NCI-H2171 treated with DMSO at 0.1 percent for 48 hours (cell line): ENCODE measurements at regions not wholly inside any gene's neighbourhood (a gene's known extent, or its start where the extent isn't known, plus 50 kb on each side); places are given as distances from the start of the nearest gene placed in this dataset.
"Not testable (repeated sequence)": the region's sequence is repeated elsewhere in the genome, so short reads cannot be mapped to it uniquely, and the experiment has no call there.

ENCODE experiments used
- DNase-seq: peaks from one replicate; lab custom pipeline; 2025; lab: John Stamatoyannopoulos, UW

DNA sequence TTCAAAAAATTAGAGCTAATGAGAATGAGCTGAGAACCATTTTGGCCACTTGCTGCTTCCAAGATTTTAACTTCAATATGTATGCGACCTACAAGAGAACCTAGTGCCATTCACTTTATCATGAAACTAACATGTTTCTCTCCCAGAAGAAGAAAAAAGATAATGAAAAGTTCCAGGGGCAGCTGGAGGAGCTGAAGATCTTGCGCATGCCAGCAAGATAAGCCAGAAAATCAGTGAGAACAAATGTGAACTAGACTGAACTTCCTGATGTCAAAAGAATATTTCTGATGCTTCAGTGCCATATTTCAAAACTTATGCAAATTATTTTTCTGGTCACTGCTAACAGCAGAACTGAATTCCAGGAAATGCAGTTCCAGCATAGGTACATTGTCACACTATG lies 1265.1 kb downstream of the BRINP3 start:
- DNase-seq = no peak

DNA sequence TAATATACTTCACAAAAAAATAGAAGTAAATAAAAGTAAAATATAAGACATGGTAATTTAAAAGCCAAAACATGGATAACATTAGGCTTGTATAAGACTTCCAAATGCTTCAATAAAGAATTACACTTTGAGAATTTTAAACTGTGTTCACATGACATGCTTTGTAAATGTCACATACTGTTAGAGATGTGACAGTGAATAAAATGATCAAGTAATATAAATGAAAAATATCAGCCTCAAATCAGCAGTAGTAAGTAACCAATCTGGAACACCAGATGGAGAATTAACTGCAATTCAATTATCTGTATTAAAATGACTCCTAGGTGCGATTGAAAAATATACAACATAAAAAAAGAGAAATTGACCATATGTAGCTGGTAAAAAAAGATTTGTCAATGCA lies 1260.8 kb downstream of the BRINP3 start:
- peak; percentile 46 for DNase-seq

DNA sequence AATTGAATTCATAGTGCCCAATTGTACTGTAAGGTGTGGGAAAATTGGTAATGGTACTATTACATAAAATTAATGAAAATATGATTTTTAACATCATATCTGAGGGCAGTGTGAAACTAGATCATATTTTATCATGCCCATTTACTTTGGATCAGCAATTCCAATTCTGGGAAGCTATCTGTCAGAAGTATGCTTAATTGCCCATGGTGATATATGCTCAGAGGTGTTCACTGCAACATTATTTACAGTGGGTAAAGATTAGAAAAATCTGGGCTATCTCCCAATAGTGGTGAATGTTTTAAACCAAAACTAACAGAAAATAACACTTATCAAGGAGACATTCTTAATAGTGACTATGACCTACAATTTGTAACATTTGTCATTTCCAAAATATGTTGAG lies 1260.0 kb downstream of the BRINP3 start:
- DNase-seq = no peak

DNA sequence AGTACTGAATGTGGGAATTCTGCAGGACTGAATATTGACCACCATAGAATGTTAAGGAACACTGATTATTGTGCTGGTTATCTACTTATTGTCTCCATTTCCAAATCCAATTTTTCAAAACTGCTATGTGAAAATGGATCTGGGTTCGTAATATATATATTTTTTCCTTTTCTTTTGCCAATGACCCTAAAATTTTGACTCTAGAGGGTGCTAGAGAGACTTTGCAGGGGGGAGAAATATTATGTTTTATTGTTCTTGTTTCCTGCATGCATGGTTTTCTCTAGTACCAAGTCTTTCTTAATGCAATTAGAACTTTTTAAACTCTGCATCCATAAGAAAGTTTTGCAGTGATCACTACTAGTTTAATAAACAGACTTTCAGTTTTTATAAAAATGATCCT lies 1256.9 kb downstream of the BRINP3 start:
- DNase-seq = no peak

DNA sequence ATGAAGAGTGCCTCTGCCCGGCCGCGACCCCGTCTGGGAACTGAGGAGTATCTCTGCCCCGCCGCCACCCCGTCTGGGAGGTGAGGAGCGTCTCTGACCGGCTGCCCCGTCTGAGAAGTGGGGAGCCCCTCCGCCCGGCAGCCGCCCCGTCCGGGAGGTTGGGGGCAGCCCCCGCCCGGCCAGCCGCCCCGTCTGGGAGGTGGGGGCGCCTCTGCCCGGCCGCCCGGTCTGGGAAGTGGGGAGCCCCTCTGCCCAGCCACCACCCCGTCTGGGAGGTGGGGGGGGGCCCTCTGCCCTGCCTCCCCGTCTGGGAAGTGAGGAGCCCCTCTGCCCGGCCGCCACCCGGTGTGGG lies 1251.9 kb downstream of the BRINP3 start:
- not testable (repeated sequence) for DNase-seq

DNA sequence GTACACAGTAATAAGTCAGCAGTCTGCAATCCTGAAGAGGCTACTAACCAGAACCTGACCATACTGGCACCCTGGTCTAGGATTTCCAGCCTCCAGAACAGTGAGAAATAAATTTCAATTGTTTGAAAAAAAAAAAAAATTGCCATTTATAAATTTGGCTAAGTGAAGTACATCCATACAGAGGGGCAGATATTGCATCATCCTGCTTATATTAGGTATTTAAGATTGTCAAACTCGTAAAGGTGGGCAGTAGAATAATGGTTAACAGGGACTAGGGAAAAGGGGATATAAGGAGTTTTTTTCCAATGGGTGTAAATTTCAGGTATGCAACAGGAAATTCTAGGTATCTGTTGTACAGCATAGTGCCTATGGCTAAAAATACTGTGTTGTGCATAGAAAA lies 1250.9 kb downstream of the BRINP3 start:
- no peak for DNase-seq

DNA sequence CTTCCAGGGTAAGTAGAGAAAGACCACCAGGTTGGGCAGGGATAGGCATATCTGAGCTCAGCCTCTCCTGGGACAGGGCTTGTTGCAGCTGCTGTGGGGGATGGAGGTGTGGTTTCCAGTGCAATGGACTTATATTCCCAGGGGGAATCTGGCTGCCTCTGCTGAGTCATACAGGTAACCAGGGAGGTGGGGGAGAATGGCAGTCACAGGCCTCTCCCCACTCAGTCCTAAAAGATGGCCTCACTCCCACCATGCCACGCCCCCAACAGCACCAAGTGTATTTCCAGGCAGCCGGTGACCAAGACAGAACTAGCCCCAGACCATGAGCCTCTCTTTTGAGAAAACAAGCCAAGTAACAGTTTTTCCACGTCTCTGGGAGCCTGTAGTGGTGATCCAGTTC lies 1240.7 kb downstream of the BRINP3 start:
- DNase-seq = peak; percentile 3

DNA sequence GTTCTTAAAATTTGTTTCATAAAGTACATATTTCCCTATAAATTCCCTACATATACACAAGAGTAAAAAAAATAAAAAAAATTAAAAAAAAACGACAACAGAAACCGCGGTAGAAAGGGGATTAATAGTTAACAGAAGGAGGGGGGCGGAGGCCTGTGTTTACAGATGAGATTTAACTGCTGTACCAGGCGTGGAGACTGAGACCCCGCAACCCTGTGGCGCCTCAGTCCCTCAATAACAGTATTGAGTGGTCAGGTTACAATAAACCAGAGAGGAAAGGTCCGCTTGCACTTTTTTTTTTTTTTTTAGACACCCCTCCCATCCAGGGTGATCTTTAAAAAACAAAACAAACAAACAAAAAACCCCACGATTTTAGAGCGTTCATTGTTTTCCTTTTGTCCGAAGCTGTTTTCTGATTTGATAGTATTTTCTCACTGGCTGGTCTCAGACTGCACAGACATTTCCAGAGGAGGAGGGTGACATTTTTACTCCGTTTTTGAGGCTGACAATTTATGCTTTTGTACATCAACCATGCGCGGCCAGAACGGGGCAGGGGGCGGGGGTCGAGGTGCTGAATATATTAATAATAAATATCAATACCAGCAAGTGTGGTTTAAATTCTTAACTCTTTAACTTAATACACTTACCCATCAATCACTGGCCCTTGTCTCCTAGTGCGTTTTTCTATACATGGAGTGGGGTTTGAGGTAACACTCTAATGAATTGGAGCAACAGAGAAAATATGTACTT lies 1223.9 kb downstream of the BRINP3 start:
- no peak for DNase-seq

DNA sequence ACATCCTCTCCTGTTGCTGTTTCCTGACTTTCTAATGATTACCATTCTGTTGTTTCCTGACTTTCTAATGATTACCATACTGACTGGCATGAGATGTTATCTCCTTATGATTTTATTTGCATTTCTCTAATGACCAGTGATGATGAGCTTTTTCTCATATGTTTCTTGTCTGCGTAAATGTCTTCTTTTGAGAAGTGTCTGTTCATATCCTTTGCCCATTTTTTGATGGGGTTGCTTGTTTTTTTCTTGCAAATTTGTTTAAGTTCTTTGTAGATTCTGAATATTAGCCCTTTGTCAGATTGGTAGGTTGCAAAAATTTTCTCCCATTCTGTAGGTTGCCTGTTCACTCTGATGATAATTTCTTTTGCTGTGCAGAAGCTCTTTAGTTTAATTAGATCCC lies 1216.5 kb downstream of the BRINP3 start:
- DNase-seq = not testable (repeated sequence)

DNA sequence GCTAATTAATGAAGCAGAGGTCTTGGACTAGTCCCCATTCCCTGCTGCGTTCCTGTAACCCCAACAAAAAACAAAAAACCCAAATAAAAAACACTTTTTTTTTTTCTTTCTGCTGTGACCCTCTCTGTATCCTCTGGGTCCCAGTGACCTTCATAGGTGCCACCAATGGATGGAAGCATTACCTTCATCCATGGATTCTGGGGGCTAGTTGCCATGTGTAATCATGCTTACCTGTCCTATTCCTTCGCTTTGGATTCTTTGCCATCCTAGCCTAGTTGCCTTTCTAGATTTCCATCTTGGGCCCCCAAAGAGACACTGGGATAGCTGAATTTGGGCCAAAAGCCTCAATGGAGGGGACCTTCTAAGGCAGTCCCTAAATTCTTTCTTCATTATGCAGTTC lies 1208.7 kb downstream of the BRINP3 start:
- DNase-seq = peak; percentile 1

DNA sequence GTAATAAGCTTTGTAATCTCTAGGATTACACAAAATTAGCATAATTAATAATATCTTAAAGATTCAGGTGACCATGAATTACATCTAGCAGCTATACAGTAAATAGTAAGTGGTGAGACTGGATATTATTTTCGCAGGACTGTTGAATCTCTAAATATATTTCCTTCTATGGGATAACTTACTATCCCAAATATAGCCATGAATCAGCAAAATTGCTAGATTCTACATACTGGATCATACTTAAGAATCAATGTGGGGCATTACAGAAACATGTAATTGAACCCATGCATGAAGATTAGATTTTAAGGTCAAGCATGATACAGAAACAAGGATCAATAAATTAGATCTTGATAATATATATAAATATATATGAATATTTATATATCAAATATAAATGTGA lies 1203.4 kb downstream of the BRINP3 start:
- no peak for DNase-seq

DNA sequence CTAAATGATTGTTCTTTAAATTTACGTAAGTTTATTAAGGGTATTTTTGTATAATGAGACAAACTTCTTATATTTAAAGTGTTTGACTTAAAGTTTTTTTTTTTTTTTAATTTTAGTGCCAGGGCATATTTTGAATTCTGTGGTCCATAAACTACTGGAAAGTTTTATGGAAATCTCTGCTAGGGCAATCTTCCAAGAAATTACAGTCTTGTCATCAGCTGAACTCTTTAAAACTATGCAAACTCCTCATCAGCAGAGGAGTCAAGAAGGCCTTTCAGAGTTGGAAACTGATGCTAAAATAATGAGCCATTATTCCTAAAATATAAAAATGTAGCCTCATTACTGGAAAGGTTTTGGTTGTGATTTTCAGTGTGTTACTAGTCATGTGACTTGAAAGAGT lies 1201.9 kb downstream of the BRINP3 start:
- DNase-seq = no peak

DNA sequence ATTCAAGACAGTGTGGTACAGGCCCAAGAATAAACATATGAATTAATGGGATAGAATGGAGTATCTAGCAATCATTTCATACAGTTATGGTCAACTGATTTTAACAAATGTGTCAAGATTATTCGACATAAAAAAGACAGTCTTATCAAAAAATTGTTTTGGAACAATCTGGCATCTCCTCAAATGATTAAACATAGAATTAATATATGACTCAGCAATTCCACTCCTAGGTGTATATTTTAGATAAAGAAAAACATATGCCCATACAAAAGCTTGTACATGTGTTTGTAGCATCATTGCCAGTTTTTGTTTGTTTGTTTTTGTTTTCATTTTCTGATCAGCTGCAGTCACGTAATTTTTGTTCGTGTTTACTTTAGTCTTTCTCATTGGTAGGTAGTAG lies 1188.3 kb downstream of the BRINP3 start:
- no peak for DNase-seq

DNA sequence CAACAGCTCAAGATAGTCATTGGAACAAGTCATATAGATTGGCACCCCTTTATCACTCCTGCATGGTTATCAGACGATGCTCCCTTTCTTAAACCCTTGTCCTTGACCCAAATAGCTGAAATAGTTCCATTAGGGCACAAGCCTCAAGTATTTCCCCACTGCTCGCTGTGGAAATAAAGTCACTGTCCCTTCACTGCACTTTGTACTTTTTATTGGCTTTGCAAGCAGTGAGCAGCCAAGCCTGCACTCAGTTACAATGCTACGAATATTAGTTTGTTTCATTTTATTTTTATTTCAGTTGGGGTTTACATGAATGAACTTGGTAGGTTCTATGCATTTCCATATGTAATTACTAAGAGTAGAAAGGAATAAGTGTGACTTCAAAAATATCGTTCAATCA lies 1176.4 kb downstream of the BRINP3 start:
- DNase-seq = no peak

DNA sequence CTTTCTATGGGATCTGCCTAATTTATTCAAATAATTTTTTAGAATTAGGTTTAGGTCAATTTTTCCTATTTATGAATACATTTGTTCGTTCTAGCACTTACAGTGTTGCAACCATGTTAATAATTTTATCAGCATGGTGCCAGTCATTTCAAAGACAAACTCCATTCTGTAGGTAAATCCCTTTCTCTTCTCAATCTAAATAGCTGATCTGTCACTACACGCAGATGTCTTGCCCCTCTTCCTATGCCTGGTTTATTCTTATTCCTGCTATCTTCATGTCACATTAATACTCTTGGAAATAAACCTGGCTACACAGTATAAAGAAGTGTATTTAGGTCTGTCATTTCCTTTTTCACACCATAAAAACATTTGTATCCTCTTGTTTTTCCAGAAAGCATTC lies 1172.4 kb downstream of the BRINP3 start:
- no peak for DNase-seq

DNA sequence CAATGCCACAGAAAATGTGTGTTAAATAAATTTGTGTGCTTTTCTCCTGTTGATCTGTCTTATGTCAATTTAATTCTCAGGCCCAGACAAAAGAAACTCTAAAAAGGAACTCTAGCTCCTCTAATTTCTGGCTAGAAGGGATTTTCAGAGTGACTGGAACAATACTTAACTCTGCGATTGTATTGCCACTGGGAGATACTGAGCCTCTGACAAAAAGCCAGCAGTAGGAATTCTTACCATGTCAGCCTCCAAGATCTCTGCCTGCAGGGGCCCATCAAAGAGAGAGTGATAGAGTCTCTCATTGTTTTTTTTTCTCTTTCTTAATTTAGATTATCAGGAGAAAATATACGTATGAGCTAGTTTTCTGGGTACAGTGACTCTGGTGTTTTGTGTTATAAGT lies 1165.7 kb downstream of the BRINP3 start:
- no peak for DNase-seq

DNA sequence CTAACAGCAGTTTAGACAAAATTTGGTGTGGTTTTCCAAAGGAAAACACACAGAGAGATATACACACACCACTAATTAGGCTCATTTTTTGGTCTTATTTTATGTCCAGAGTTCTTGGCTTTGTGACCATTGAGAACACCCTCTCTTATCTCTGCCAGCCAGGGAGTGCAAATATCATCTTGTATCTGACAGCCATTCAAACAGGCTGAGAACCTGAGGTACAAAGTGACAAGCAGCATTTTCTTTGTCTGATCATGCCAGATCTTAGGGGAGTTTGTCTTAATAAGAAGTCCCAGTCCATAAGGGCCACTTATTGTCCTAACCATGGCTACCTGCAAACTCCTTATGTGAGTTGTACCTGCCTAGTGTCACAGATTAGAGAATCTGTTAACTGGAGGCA lies 1165.2 kb downstream of the BRINP3 start:
- DNase-seq = no peak

DNA sequence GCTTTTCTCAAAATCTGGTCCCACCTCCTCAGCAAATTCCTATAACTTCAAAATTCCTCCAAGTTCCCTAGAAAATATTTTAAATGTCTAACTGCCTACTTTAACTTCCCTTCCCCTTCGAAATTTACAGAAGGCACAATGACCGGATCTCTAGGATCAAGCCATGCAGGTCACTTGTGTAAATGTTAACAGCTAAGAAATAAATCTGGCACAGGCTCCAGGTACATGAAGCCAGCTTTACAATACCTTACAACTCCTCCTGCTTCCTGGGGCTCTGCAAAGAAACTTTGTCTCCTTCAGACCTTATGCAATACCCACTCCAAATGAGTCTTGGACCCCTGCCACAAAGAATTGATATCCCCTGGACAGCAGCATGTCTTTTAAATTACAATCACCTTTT lies 1164.2 kb downstream of the BRINP3 start:
- no peak for DNase-seq

DNA sequence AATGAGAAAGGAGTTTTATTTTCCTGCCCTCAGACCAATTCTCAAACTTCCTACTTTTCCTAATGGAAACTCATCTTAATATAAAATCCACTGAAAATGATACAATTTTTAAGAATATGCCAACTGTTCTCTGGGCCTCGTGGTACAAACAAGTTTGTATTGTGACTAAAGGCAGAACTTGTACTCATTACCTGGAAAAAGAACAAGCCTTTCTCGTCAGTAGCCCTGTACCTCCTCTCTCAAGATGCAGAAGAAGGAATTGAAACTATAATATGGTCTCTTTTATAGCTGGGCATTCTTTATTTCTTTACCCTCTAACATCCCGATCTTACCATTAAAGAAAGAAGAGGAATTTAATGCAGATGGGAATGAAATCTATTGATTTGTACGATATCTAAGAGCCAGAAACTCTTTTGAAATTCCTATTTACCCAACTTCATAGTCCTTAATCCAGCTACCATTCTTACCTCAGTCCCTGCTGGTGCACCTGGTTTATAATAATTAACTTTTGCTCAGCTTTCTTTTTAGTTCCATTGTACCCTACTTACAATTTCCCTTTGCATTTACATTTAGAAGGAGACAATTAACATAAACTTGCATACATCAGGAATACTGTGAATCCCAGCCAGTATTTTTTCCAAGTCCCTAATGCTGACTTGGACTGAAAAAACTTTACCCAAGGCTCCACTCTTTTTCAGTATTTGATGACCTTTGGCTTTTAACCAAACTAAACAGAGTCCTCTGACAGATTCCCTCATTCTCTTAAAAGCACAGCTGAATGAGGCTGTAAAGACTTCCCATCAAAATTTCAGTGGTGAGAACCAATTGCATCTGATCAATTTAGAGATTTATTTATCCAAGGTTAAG lies 1162.4 kb downstream of the BRINP3 start:
- DNase-seq = no peak

DNA sequence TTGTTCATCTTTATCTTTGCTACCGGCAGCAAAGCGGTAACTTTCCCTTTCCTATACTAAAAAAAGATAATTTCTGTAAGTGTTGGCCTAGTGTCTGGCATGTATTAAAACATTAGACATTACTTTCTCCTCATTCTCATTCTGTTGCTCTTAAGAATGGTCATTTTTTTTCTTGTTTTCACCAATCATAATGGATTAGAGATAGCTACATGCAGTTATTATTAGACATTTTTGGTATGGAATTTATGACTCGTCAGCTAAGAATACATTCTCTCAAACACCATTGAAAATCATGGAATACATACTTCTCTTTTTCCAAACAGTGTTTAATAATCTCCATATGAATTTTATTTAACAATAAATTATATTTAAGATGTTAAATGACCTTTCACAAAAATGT lies 1154.6 kb downstream of the BRINP3 start:
- DNase-seq = no peak

DNA sequence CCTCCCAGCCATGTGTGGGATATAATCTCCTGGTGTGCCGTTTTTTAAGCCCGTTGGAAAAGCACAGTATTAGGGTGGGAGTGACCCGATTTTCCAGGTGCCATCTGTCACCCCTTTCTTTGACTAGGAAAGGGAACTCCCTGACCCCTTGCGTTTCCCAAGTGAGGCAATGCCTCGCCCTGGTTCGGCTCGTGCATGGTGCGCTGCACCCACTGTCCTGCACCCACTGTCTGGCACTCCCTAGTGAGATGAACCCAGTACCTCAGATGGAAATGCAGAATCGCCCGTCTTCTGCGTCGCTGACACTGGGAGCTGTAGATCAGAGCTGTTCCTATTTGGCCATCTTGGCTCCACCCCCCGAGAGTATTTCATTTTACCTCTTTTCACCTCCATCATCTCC lies 1146.6 kb downstream of the BRINP3 start:
- not testable (repeated sequence) for DNase-seq

DNA sequence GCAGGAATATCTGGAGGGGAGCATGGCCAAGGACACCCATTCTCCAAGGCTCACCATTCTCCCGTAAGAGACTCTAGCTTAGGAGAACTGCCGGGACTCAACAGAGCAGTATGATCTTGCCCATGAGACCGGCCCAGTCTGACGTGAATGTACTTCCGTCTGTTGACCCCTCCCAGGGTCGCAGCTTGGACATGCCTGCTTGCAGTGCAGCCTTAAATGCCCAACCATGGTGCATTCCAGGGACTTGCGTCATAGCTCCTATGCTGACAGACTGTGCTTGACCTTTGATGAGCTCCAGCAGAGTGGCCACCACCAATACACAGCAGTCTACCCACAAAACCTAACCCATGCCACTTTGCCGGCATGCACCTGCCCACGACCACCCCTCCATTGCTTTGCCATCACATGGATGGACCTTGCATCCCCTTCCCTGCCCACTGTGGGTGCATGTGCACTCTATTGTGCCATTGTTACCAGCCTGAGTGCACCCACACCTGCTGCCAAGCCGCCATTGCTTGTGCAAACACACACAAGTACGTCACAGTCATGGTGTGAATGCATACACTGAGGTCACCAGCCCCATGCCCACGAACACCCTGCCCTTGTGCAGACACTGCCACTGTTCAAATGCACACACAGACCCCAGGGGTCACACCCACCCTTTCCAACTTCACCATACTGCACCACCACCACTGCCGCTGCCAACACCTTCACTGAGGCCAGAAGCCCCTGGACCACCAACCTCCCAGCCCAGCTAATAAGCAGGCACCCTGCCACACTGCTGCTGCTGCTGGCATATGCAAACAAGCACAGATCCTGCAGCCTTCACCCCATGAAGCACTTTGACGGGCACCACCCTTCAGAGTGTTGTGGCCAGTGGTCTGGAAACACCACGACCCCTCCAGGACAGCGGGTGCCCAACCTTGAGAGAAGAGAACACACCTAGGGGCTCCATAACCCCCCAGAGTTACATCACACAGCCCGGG lies 1141.3 kb downstream of the BRINP3 start:
- DNase-seq = no peak
